Mesenchymal stem cell (in vitro differentiated cells and primary cell): ENCODE measurements at regions not wholly inside any gene's neighbourhood (a gene's known extent, or its start where the extent isn't known, plus 50 kb on each side); places are given as distances from the start of the nearest gene placed in this dataset.
"Not testable (repeated sequence)": the region's sequence is repeated elsewhere in the genome, so short reads cannot be mapped to it uniquely, and the experiment has no call there.

ENCODE experiments used
- DNase-seq: peaks from one replicate; pipeline ENCODE4 v3.0.0-alpha.2; 2013
- H2AFZ ChIP-seq: one replicate; pipeline ENCODE4 v1.6.1; 2013; ENCODE audit warnings: low read depth, mild to moderate bottlenecking, control low read depth, inconsistent platforms, low read length, moderate library complexity
- H2AK5ac ChIP-seq: 2 replicates; pipeline ENCODE4 v1.6.1; 2013; ENCODE audit warnings: low read length, moderate library complexity, mild to moderate bottlenecking, inconsistent platforms; ENCODE audit not compliant: severe bottlenecking
- H2BK120ac ChIP-seq: one replicate; pipeline ENCODE4 v1.6.1; 2013; ENCODE audit warnings: low read depth, mild to moderate bottlenecking, inconsistent platforms, low read length, moderate library complexity
- H2BK12ac ChIP-seq, 2 experiments: one replicate each; pipeline ENCODE4 v1.6.1; 2013; ENCODE audit warnings: inconsistent platforms in 2 of 2, low read length in 2 of 2, mild to moderate bottlenecking in 2 of 2, moderate library complexity in 2 of 2, control low read depth in 1 of 2
- H2BK15ac ChIP-seq: one replicate; pipeline ENCODE4 v1.6.1; 2013; ENCODE audit warnings: mild to moderate bottlenecking, low read depth, inconsistent platforms; ENCODE audit not compliant: poor library complexity, severe bottlenecking
- H2BK5ac ChIP-seq: 2 replicates; pipeline ENCODE4 v1.6.1; 2013; ENCODE audit warnings: low read depth, mild to moderate bottlenecking, low read length, control low read depth, inconsistent platforms; ENCODE audit not compliant: poor library complexity, severe bottlenecking
- H3K14ac ChIP-seq, 2 experiments: one replicate each; pipeline ENCODE4 v1.6.1; 2013; ENCODE audit warnings: inconsistent platforms in 2 of 2, low read length in 2 of 2, control low read depth in 1 of 2, mild to moderate bottlenecking in 1 of 2, moderate library complexity in 1 of 2
- H3K18ac ChIP-seq, 2 experiments: one replicate each; pipeline ENCODE4 v1.6.1; 2013; ENCODE audit warnings: inconsistent platforms in 2 of 2, low read length in 2 of 2, control low read depth in 1 of 2, low read depth in 1 of 2, mild to moderate bottlenecking in 1 of 2
- H3K23ac ChIP-seq, 2 experiments: one replicate each; pipeline ENCODE4 v1.6.1; 2013; ENCODE audit warnings: inconsistent platforms in 2 of 2, low read length in 2 of 2, mild to moderate bottlenecking in 2 of 2, moderate library complexity in 2 of 2, control low read depth in 1 of 2
- H3K27ac ChIP-seq: 2 replicates; pipeline ENCODE4 v1.5.1; 2013; ENCODE audit warnings: mild to moderate bottlenecking, moderate library complexity, low read length, control low read depth, inconsistent platforms; ENCODE audit not compliant: poor library complexity, severe bottlenecking
- H3K27me3 ChIP-seq, 2 experiments: 2 replicates each; pipeline versions ENCODE4 v1.6.1 to v1.7.0; 2013; ENCODE audit warnings: low read length in 2 of 2, mild to moderate bottlenecking in 2 of 2, moderate library complexity in 2 of 2, control low read depth in 1 of 2, inconsistent platforms in 1 of 2; ENCODE audit not compliant: control insufficient read depth in 1 of 2, insufficient read depth in 1 of 2
- H3K36me3 ChIP-seq, 2 experiments: 2 replicates each; pipeline versions ENCODE4 v1.6.1 to v1.7.0; 2013; ENCODE audit warnings: low read length in 2 of 2, control low read depth in 1 of 2, inconsistent platforms in 1 of 2, low read depth in 1 of 2, mild to moderate bottlenecking in 1 of 2; ENCODE audit not compliant: insufficient read depth in 2 of 2, control insufficient read depth in 1 of 2
- H3K4ac ChIP-seq, 2 experiments: one replicate each; pipeline ENCODE4 v1.6.1; 2013; ENCODE audit warnings: inconsistent platforms in 2 of 2, low read length in 2 of 2, mild to moderate bottlenecking in 2 of 2, moderate library complexity in 2 of 2, control low read depth in 1 of 2, low read depth in 1 of 2
- H3K4me1 ChIP-seq: 2 replicates; pipeline ENCODE4 v1.6.1; 2013; ENCODE audit warnings: low read depth, low read length, control low read depth; ENCODE audit not compliant: control insufficient read depth, insufficient read depth
- H3K4me2 ChIP-seq: 2 replicates; pipeline ENCODE4 v1.6.1; 2013; ENCODE audit warnings: low read length, mild to moderate bottlenecking, inconsistent platforms; ENCODE audit not compliant: poor library complexity, severe bottlenecking
- H3K4me3 ChIP-seq, 2 experiments: 2 replicates each; pipeline versions ENCODE4 v1.5.1 to v1.7.0; 2013; ENCODE audit warnings: low read length in 2 of 2, mild to moderate bottlenecking in 2 of 2, control low read depth in 1 of 2, low read depth in 1 of 2; ENCODE audit not compliant: insufficient read depth in 1 of 2
- H3K79me1 ChIP-seq: replicated peaks from 2 replicates; pipeline ENCODE4 v1.6.1; 2013; ENCODE audit warnings: mild to moderate bottlenecking, control low read depth, low read length, inconsistent platforms; ENCODE audit not compliant: poor library complexity, severe bottlenecking
- H3K9ac ChIP-seq: 2 replicates; pipeline ENCODE4 v1.7.0; 2013; ENCODE audit warnings: mild to moderate bottlenecking, low read length, moderate library complexity
- H3K9me3 ChIP-seq: 2 replicates; pipeline ENCODE4 v1.7.0; 2013; ENCODE audit warnings: mild to moderate bottlenecking, low read length; ENCODE audit not compliant: control insufficient read depth
- H4K8ac ChIP-seq: one replicate; pipeline ENCODE4 v1.6.1; 2013; ENCODE audit warnings: inconsistent platforms, mild to moderate bottlenecking, low read length, moderate library complexity
- H4K91ac ChIP-seq: one replicate; pipeline ENCODE4 v1.6.1; 2013; ENCODE audit warnings: mild to moderate bottlenecking, low read length, inconsistent platforms
- WGBS: methylation state at CpG from one replicate; pipeline ENCODE4 v1.1.7; 2013; ENCODE audit warnings: mixed read lengths; 5-methylcytosine and 5-hydroxymethylcytosine counted together

DNA sequence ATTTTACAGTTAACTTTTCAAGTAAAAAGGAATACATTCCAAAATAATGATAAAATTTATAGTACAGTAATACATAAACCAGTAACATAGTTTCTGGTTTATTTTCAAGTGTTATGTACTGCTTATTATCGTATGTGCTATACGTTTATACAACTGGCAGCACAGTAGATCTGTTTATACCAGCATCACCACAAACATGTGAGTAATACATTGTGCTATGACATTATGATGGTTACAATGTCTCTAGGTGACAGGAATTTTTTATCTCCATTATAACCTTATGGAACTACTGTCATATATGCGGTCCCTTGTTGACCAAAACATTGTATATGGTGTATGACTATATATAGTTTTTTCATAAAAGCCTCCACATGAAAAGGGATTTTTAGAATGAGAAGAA lies 256.9 kb downstream of the ANKRD50 start:
- no peak overlapping the region for H2BK12ac ChIP-seq
- H4K8ac ChIP-seq: no peak overlapping the region
- H2BK120ac ChIP-seq: no peak overlapping the region
- H3K14ac ChIP-seq: no peak overlapping the region
- H2BK15ac ChIP-seq: no peak overlapping the region
- no peaks in the 10 kb centered on the region for H3K36me3 ChIP-seq
- H2BK5ac ChIP-seq: no peak overlapping the region
- H3K4me3 ChIP-seq: no peak overlapping the region
- no peak overlapping the region for H2AK5ac ChIP-seq
- no peak overlapping the region for H3K23ac ChIP-seq
- no peaks in the 10 kb centered on the region for H3K4me1 ChIP-seq
- no peak overlapping the region for H3K4me2 ChIP-seq
- no peak overlapping the region for H3K4ac ChIP-seq
- no CpG with 5 or more reads among the region's 3 CpGs for WGBS
- H3K9ac ChIP-seq: no peak overlapping the region
- no peak overlapping the region for H4K91ac ChIP-seq
- no peaks in the 10 kb centered on the region for H3K27me3 ChIP-seq
- peaks cover under 1% of the 10 kb centered on the region for H3K9me3 ChIP-seq
- H3K27ac ChIP-seq: no peak overlapping the region
- H2AFZ ChIP-seq: no peak overlapping the region
- no peak overlapping the region for H3K18ac ChIP-seq
- peak; percentile 52 for DNase-seq
- no peaks in the 10 kb centered on the region for H3K79me1 ChIP-seq

DNA sequence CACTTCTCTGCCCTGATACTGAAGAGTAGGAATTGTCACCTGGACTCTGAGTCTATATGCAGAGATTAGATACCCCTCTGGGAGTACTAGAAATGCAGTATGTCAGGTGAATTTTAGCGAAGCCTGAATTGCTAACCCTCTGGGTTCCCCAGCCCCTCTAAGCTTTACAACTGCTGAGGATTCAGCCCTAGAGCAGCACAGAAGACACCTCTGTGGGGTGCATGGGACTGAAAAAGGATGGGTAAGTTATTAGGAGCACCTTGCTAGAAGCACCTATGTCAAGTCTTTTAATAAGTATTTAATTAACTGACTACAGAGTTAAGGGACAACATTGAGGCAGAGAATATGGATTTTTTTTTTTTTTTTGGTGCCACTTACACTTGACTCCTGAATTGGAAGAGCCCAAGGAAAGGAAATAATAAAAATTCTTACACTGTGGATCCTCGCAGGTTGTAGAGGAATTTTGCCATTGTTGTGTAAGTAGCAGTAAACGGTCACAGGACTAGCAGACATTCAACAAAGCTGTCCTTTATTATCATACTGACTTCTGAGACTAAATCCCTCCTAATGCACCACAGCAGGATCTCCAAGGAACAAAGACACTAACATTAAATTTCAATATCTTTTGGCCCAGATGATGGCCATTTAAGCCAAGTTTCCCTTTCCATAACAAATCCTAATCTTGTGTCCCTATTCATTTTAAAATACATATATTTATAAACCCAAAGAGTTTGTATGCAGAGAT lies 253.2 kb downstream of the ANKRD50 start:
- Histone ChIP-seq H3K4me1 (no peaks in the 10 kb centered on the region), H2BK12ac (peak overlapping the region in 1 of 2 experiments; percentile 57), H3K9ac (peak overlapping the region; percentile 80), H3K4me3 (peak overlapping the region in 1 of 2 experiments; percentile 59), H4K91ac (no peak overlapping the region), H3K23ac (no peak overlapping the region), H2AFZ (no peak overlapping the region), H3K27me3 (no peaks in the 10 kb centered on the region), H3K4me2 (no peak overlapping the region), H3K4ac (peak overlapping the region in 1 of 2 experiments; percentile 26), H2BK15ac (no peak overlapping the region), H2BK5ac (no peak overlapping the region), H3K14ac (no peak overlapping the region), H3K18ac (peak overlapping the region in 1 of 2 experiments; percentile 21), H3K9me3 (peaks cover 11% of the 10 kb centered on the region), H3K36me3 (no peaks in the 10 kb centered on the region), H3K79me1 (no peaks in the 10 kb centered on the region), H2BK120ac (no peak overlapping the region), H4K8ac (no peak overlapping the region), H3K27ac (no peak overlapping the region), H2AK5ac (no peak overlapping the region)
- 64% methylated on average over 3 of the region's 3 CpGs for WGBS
- no peak for DNase-seq

DNA sequence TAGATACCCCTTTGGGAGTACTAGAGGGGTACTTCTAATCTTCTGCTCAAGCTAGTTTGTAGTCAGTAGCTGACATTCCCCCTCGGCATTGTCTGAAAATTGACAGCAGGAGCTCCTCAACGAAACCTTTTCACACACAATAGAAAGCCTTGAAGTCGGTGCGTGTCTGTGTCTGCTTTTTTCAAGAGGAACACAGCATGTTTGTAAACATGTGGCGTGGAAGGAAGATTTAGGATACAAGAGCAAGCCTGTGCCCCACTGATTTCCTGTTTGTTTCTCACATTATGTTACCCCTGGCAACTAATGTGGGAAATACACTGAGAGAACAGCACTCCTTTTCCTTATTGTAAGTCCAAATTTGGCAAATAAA lies 252.6 kb downstream of the ANKRD50 start:
- H3K4ac ChIP-seq: peak overlapping the region in 1 of 2 experiments; percentile 26
- H2BK15ac ChIP-seq: no peak overlapping the region
- peak overlapping the region in 1 of 2 experiments; percentile 61 for H3K18ac ChIP-seq
- no peak overlapping the region for H3K4me2 ChIP-seq
- H3K27me3 ChIP-seq: no peaks in the 10 kb centered on the region
- no peak overlapping the region for H2BK12ac ChIP-seq
- H3K14ac ChIP-seq: no peak overlapping the region
- no peaks in the 10 kb centered on the region for H3K79me1 ChIP-seq
- no peak overlapping the region for H3K23ac ChIP-seq
- H3K36me3 ChIP-seq: no peaks in the 10 kb centered on the region
- H2BK120ac ChIP-seq: no peak overlapping the region
- peak overlapping the region in 1 of 2 experiments; percentile 59 for H3K4me3 ChIP-seq
- H3K4me1 ChIP-seq: no peaks in the 10 kb centered on the region
- H2AFZ ChIP-seq: peak overlapping the region; percentile 51
- WGBS: 0% methylated on average over 3 of the region's 5 CpGs
- no peak overlapping the region for H2BK5ac ChIP-seq
- peak overlapping the region; percentile 80 for H3K9ac ChIP-seq
- H3K9me3 ChIP-seq: peaks cover 11% of the 10 kb centered on the region
- no peak overlapping the region for H3K27ac ChIP-seq
- peak; percentile 98 for DNase-seq
- H4K8ac ChIP-seq: no peak overlapping the region
- H4K91ac ChIP-seq: no peak overlapping the region
- H2AK5ac ChIP-seq: no peak overlapping the region

DNA sequence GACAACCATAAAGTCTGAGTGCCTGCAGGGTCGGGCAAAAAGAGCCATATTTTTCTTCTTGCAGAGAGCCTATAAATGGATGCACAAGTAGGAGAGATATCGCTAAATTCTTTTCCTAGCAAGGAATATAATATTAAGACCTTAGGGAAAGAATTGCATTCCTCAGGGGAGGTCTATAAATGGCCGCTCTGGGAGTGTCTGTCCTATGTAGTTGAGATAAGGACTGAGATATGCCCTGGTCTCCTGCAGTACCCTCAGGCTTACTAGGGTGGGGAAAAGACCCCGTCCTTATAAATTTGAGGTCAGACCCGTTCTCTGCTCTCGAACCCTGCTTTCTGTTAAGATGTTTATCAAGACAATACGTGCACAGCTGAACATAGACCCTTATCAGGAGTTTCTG lies 250.9 kb downstream of the ANKRD50 start:
- not testable (repeated sequence) for H2BK5ac ChIP-seq, H2AK5ac ChIP-seq, H4K91ac ChIP-seq, H3K4me1 ChIP-seq, H4K8ac ChIP-seq, H2BK15ac ChIP-seq, DNase-seq, H3K4ac ChIP-seq, H3K79me1 ChIP-seq, H3K14ac ChIP-seq, H3K23ac ChIP-seq, H2AFZ ChIP-seq, H3K18ac ChIP-seq, H3K36me3 ChIP-seq, H3K4me3 ChIP-seq, H2BK12ac ChIP-seq, H3K4me2 ChIP-seq, H2BK120ac ChIP-seq, H3K27me3 ChIP-seq, H3K27ac ChIP-seq, H3K9ac ChIP-seq
- 92% methylated on average over 7 of the region's 7 CpGs for WGBS
- H3K9me3 ChIP-seq: peaks cover 11% of the 10 kb centered on the region
